NCI-H1048 (cell line): ENCODE measurements at regions not wholly inside any gene's neighbourhood (a gene's known extent, or its start where the extent isn't known, plus 50 kb on each side); places are given as distances from the start of the nearest gene placed in this dataset.

Experiments used
- DNase-seq: peaks from one replicate; lab custom pipeline; 2025; lab: John Stamatoyannopoulos, UW

- no peak for DNase-seq
Observed at GRCh38 chr6:10048370-10049297, 366.2 kb downstream of the TFAP2A start.

GRCh38 chr6:10042280-10042679, 372.6 kb downstream of the TFAP2A start:
- no peak for DNase-seq

GRCh38 chr6:10033223-10033829, 381.5 kb downstream of the TFAP2A start:
- DNase-seq = no peak

- DNase-seq = no peak
Observed at GRCh38 chr6:10031617-10032016, 383.3 kb downstream of the TFAP2A start.

GRCh38 chr6:10030942-10031537, 383.8 kb downstream of the TFAP2A start:
- DNase-seq = no peak

- no peak for DNase-seq
Observed at GRCh38 chr6:10028222-10028621, 386.7 kb downstream of the TFAP2A start.

GRCh38 chr6:10019851-10020250, 395.0 kb downstream of the TFAP2A start:
- no peak for DNase-seq

- DNase-seq = no peak
Observed at GRCh38 chr6:10014557-10014956, 400.3 kb downstream of the TFAP2A start.

GRCh38 chr6:10000551-10000950, 414.3 kb downstream of the TFAP2A start:
- no peak for DNase-seq

GRCh38 chr6:9999796-10000195, 415.1 kb downstream of the TFAP2A start:
- no peak for DNase-seq

- no peak for DNase-seq
Observed at GRCh38 chr6:9986273-9986672, 428.6 kb downstream of the TFAP2A start.

- no peak for DNase-seq
Observed at GRCh38 chr6:9985481-9985880, 429.4 kb downstream of the TFAP2A start.

GRCh38 chr6:9984607-9985006, 430.3 kb downstream of the TFAP2A start:
- no peak for DNase-seq

- no peak for DNase-seq
Observed at GRCh38 chr6:9983168-9983567, 431.7 kb downstream of the TFAP2A start.

- DNase-seq = no peak
Observed at GRCh38 chr6:9982215-9982614, 432.7 kb downstream of the TFAP2A start.

GRCh38 chr6:9979996-9980395, 434.9 kb downstream of the TFAP2A start:
- no peak for DNase-seq

- DNase-seq = no peak
Observed at GRCh38 chr6:9978480-9978879, 436.4 kb downstream of the TFAP2A start.

GRCh38 chr6:9977411-9977810, 437.5 kb downstream of the TFAP2A start:
- DNase-seq = no peak

- no peak for DNase-seq
Observed at GRCh38 chr6:9961646-9962045, 453.2 kb downstream of the TFAP2A start.

GRCh38 chr6:9957215-9957759, 457.6 kb downstream of the TFAP2A start:
- no peak for DNase-seq

GRCh38 chr6:9948678-9949077, 466.2 kb downstream of the TFAP2A start:
- DNase-seq = no peak

- no peak for DNase-seq
Observed at GRCh38 chr6:9943986-9944385, 470.9 kb downstream of the TFAP2A start.

- DNase-seq = no peak
Observed at GRCh38 chr6:9943026-9943425, 471.8 kb downstream of the TFAP2A start.
